Activated CD8-positive, alpha-beta memory T cell treated with anti-CD3 and anti-CD28 coated beads for 4 hours (primary cell): ENCODE measurements at regions not wholly inside any gene's neighbourhood (a gene's known extent, or its start where the extent isn't known, plus 50 kb on each side); places are given as distances from the start of the nearest gene placed in this dataset.
"Not testable (repeated sequence)": the region's sequence is repeated elsewhere in the genome, so short reads cannot be mapped to it uniquely, and the experiment has no call there.

Experiments
- DNase-seq, 2 donors: peaks; one replicate each; pipeline ENCODE4 v3.0.0-alpha.2; 2020; ENCODE audit warnings: low read depth in 2 of 2

- DNase-seq, result no peak
These were observed 70.0 kb downstream of the LMO4 start for GRCh38 chr1:87398641-87399040.

DNA sequence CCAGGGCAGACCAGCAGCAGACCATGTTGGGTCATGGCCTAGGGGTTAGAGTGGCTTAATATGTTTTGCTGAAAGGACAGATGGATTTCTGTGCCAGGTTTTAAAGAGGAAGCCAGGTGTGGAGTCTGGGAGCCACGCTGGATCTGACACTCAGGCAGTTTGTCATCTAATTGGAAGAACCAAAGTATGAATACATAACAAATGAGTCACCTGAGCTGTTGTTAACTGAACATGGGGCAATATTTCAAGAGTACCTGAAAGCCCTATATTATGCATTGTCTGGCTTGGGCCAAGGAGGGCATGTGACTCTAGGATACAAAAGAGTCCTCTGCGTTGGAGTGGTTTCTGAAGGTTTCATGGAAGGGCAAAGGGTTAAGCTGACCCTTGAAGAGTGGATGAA is 70.6 kb downstream of the LMO4 start:
- DNase-seq, result no peak

GRCh38 chr1:87399701-87400100 is 71.0 kb downstream of the LMO4 start:
- DNase-seq, result no peak

- no peak for DNase-seq
These were observed 72.1 kb downstream of the LMO4 start for GRCh38 chr1:87400813-87401212.

GRCh38 chr1:87402241-87403002 is 73.7 kb downstream of the LMO4 start:
- no peak for DNase-seq

GRCh38 chr1:87403061-87403820 is 74.6 kb downstream of the LMO4 start:
- no peak for DNase-seq

DNA sequence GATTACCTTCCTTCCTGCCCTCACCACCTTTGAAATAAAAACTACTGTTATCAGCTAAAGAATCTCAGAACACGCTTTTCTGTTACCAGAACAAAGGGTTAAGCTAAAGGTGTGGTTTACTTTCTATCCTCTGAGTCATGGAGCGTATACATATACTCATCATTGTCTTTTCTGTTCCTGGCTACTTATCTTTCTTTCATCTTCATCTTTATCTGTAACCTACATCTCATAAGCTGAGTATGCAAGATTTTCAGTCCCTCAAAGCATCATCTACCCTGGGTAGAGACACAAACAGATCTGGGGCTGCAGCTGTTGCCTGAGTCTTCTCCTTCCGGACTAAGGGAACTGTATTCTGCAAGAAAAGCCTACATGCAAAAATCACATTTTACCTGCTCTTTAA is 75.6 kb downstream of the LMO4 start:
- DNase-seq, result no peak

DNA sequence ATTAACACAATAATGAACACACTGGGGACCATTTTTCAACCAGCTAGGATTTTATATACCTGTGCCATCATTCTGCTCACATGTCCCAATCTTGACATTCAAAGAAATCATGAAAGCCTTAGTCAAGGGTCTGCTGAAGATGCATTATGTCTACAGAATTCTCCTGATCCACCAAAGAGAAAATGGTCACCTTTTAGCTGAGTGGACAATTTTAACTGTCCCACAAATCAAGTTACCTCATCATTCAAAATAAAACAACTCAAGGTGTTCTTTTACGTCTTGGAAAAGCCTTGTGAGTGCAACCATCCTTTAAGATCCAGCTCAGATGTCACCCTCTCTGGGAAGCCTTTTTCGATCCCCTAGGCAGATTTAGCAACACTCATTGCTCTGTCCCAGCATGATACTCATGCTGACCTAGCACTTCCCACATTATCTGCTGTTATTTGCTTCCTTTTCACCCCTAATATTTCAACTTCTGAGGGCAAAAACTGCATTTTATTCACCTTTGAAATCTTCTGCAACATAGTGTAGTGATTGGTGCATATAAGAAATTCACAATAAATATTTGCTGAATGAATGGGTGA is 80.1 kb downstream of the LMO4 start:
- no peak for DNase-seq

DNA sequence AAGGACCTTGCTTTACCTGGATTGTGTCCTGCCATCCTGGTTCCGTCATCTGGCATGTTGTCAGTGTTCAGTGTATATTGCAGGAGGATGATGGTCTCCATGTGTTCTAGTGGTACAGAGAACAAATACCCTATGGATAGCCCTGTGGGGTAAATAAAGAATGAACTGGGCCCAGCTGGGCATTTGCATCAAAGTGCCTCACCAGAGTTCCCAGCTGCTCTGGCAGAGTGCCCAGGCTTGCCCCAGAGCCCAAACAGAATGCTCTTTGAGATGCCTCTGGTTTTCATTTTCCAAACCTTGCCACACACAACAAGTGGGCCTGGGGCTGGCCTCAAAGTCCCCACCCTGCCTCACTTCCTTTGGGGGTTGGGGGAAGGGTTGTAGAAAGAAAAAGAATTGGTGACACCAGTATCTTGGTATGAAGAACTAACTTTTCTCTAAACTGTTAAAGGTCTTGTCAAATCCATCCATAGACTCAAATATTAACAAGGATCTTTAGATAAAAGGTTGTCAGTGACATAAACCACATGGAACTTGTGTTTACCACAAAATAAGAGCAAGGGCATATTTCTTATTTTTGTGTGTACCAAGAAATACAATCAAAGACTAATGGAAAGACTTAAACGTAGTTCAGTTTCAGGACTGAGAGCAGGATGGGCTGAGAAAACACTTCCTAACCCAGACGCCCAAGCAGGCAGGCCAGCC is 82.2 kb downstream of the LMO4 start:
- no peak for DNase-seq

- not testable (repeated sequence) for DNase-seq
These were observed 85.2 kb downstream of the LMO4 start for GRCh38 chr1:87413846-87414245.

DNA sequence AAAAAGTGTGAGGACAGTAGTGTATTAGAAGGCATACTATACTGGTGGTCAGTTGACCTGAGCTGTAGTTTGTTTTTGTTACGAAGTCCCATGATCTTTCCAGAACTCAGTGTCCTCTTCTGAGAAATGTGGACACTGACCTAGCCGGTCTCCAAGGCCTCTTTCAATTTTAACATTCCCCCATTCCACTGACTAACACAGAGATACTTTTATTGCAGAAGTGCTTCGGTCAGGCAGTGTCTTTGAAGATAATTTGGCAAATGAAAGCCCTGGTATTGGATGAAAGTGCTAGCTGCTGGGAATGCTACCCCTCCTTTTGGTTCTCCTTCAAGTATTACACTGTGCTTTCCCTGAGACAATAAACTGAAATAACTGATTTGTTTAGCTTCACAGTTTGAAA is 89.4 kb downstream of the LMO4 start:
- no peak for DNase-seq

GRCh38 chr1:87421809-87422208 is 93.1 kb downstream of the LMO4 start:
- DNase-seq, result no peak

DNA sequence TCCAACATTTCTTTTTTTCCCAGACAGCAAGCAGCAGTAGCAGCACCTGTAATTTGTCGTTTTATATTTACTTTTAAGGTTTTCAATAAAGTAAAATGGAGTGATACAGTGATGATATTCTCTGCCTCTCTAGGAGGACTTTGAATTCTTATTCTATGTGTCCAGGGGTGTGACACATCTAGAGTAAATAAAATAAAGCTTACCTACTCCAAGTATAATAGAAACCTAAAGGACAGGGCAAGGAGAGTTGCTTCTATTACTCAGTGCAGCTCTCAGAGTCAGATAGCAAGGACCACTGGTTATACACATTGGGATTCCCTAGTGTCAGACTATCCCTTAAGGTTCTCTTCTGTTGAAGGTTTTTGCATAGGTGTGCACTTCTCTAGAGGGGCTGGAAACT is 95.9 kb downstream of the LMO4 start:
- no peak for DNase-seq

- DNase-seq, result no peak
These were observed 98.0 kb downstream of the LMO4 start for GRCh38 chr1:87426463-87427249.

DNA sequence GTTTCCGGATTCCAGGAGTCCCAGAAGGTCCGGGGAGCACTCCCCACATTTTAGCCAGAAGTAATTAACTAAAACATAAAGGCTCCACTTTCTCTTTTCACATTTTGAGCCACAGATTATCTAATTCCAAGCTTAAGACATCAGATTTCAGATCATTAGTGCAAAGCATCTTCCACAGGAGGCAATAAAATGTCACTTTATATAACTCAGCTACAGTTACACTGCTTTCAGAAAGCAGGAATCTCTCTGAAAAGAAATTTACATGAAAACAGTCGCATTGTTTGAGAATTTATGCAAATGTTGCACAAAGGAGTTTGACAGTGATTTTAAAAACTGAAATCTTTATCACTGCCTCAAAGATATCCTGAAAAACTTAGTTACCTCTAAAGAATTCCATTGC is 99.7 kb downstream of the LMO4 start:
- no peak for DNase-seq

DNA sequence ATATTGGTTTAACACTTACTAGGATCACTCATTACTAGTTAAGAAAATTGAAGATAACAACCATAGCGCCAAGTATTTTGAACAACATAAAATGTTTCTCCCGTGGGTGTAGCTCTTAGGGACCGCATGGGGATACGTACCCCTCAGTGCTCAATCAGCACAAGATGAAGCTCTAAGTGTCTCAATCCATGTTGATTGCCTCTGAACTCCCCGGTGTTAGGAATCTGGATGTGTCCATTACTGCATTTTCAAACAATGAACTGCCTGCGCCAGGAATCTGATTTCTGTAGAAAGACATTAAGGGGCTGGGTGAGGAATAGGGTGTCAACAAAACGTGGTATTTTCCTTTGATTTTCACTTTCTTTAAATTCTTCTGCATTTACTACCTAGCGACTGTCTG is 100.2 kb downstream of the LMO4 start:
- DNase-seq, result no peak

DNA sequence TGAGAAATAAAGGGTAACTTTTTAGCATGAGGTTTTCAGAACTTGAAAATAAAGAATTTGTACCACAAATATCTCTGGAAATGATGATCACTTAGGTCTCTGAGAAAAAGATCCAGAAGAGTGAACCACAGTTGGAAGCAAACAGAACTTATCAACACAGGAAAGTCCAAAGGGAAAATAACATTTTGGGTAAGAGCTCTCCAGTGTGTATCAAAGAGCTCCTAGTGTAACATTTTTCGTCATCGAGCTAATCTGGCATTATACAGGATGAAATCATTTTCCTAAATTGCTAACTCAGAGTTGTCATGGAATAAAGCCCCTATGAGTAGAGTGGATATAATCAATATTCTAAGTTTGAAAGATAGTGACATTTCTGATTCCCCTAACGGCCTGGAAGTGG is 104.0 kb downstream of the LMO4 start:
- no peak for DNase-seq

- DNase-seq, result not testable (repeated sequence)
These were observed 104.4 kb downstream of the LMO4 start for GRCh38 chr1:87433101-87433500.

DNA sequence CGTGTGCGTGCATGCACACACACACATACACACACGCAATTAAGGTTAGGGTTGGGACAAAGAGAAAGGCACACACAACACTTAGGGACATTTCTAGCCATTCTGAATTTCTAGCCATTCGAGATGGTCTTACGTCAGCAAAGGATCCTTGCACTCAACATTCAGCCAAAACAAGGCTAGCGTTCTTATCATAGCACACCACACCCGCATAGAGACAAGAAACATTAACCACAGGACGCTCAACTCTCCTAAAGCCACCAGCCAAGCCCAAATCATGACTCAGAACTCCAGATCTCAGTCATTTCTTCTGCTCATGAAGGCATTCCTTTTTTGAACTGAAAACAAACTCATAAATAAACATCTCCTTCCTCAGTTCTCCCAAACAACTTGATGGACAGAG is 106.8 kb downstream of the LMO4 start:
- no peak for DNase-seq

DNA sequence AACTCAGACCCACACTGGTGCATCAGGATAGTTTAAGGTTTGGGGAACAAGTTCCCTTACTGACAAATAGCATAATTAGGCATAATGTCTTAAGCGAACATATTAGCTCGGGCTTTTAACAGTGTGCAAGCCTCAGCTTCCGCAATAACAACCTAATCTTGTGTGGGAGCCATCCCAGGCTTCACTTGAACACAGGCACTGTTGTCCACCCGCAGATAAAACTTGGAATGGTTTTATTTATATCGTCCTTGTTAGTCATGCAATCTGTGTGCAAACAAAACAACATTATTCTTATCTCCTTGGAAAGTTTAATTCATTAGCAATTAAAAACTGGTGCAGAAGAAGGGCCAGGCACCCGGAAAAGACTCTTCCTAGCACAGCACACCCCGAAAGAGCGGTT is 107.4 kb downstream of the LMO4 start:
- not testable (repeated sequence) for DNase-seq

DNA sequence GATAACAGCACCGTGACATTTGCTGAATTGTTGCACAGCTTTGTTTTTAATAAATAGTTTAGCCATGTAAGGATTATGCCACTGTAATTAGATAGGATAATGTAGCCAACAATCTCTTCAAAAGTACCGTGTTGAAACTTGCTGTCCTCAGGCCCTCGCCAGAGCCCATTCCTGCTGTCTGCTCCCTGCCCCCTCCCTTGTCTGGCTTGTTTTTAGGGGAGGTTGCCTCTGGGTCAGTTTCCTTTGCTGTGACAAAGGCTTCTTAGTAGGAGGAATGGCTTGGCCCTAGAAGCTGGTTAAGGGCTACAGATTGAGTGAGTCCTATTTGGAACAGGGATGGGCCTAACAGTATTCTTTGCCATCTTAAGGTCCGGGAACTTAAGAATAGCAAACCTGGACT is 107.9 kb downstream of the LMO4 start:
- no peak for DNase-seq
